ENCODE measurements at regions not wholly inside any gene's neighbourhood (a gene's known extent, or its start where the extent isn't known, plus 50 kb on each side); places are given as distances from the start of the nearest gene placed in this dataset.
"Not testable (repeated sequence)": the region's sequence is repeated elsewhere in the genome, so short reads cannot be mapped to it uniquely, and the experiment has no call there.

- no peak overlapping the region for H3K27ac ChIP-seq (ENCODE audit: low read depth in 1 of 2, low read length in 1 of 2)
- DNase-seq (ENCODE audit: low read depth in 6 of 9, low spot score in 9 of 9) = no peak
- 90% methylated on average over 2 of the region's 2 CpGs for WGBS
- H3K36me3 ChIP-seq (ENCODE audit: control insufficient read depth in 2 of 2, insufficient read depth in 2 of 2, low read length in 1 of 2) = no peaks in the 10 kb centered on the region
- no peak overlapping the region for H3K4me3 ChIP-seq (ENCODE audit: low read length in 2 of 2)
- no peaks in the 10 kb centered on the region for H3K9me3 ChIP-seq (ENCODE audit: control insufficient read depth in 2 of 2, insufficient read depth in 1 of 2, low read length in 1 of 2)
- no peaks in the 10 kb centered on the region for H3K4me1 ChIP-seq (ENCODE audit: control insufficient read depth in 2 of 2, insufficient read depth in 2 of 2, low read length in 2 of 2)
- H3K27me3 ChIP-seq (ENCODE audit: control insufficient read depth in 2 of 2, insufficient read depth in 1 of 2, low read length in 1 of 2) = no peaks in the 10 kb centered on the region
Observed at GRCh38 chr7:8871716-8872115, 438.3 kb downstream of the NXPH1 start.

- no peaks in the 10 kb centered on the region for H3K36me3 ChIP-seq (ENCODE audit: control insufficient read depth in 2 of 2, insufficient read depth in 2 of 2, low read length in 1 of 2)
- 85% methylated on average over 2 of the region's 2 CpGs for WGBS
- H3K4me1 ChIP-seq (ENCODE audit: control insufficient read depth in 2 of 2, insufficient read depth in 2 of 2, low read length in 2 of 2) = no peaks in the 10 kb centered on the region
- no peak overlapping the region for H3K27ac ChIP-seq (ENCODE audit: low read depth in 1 of 2, low read length in 1 of 2)
- no peak overlapping the region for H3K4me3 ChIP-seq (ENCODE audit: low read length in 2 of 2)
- no peaks in the 10 kb centered on the region for H3K9me3 ChIP-seq (ENCODE audit: control insufficient read depth in 2 of 2, insufficient read depth in 1 of 2, low read length in 1 of 2)
- no peaks in the 10 kb centered on the region for H3K27me3 ChIP-seq (ENCODE audit: control insufficient read depth in 2 of 2, insufficient read depth in 1 of 2, low read length in 1 of 2)
- no peak for DNase-seq (ENCODE audit: low read depth in 6 of 9, low spot score in 9 of 9)
Observed at GRCh38 chr7:8881916-8882315, 448.5 kb downstream of the NXPH1 start.

GRCh38 chr7:8885480-8886000 lies 452.1 kb downstream of the NXPH1 start:
- Histone ChIP-seq H3K4me3 (ENCODE audit: low read length in 2 of 2) (no peak overlapping the region), H3K27ac (ENCODE audit: low read depth in 1 of 2, low read length in 1 of 2) (no peak overlapping the region), H3K27me3 (ENCODE audit: control insufficient read depth in 2 of 2, insufficient read depth in 1 of 2, low read length in 1 of 2) (no peaks in the 10 kb centered on the region), H3K9me3 (ENCODE audit: control insufficient read depth in 2 of 2, insufficient read depth in 1 of 2, low read length in 1 of 2) (no peaks in the 10 kb centered on the region), H3K36me3 (ENCODE audit: control insufficient read depth in 2 of 2, insufficient read depth in 2 of 2, low read length in 1 of 2) (no peaks in the 10 kb centered on the region), H3K4me1 (ENCODE audit: control insufficient read depth in 2 of 2, insufficient read depth in 2 of 2, low read length in 2 of 2) (no peaks in the 10 kb centered on the region)
- no peak for DNase-seq (ENCODE audit: low read depth in 6 of 9, low spot score in 9 of 9)

- 96% methylated on average over 30 of the region's 30 CpGs for WGBS
- not testable (repeated sequence) for DNase-seq (ENCODE audit: low read depth in 6 of 9, low spot score in 9 of 9)
Observed at GRCh38 chr7:8890346-8890745, 456.9 kb downstream of the NXPH1 start.

GRCh38 chr7:8893775-8894174 lies 460.4 kb downstream of the NXPH1 start:
- 62% methylated on average over 2 of the region's 2 CpGs for WGBS
- no peak overlapping the region for H3K4me3 ChIP-seq (ENCODE audit: low read length in 2 of 2)
- peaks cover 0 to 2% of the 10 kb centered on the region in 2 donors for H3K9me3 ChIP-seq (ENCODE audit: control insufficient read depth in 2 of 2, insufficient read depth in 1 of 2, low read length in 1 of 2)
- no peaks in the 10 kb centered on the region for H3K36me3 ChIP-seq (ENCODE audit: control insufficient read depth in 2 of 2, insufficient read depth in 2 of 2, low read length in 1 of 2)
- H3K4me1 ChIP-seq (ENCODE audit: control insufficient read depth in 2 of 2, insufficient read depth in 2 of 2, low read length in 2 of 2) = no peaks in the 10 kb centered on the region
- no peaks in the 10 kb centered on the region for H3K27me3 ChIP-seq (ENCODE audit: control insufficient read depth in 2 of 2, insufficient read depth in 1 of 2, low read length in 1 of 2)
- DNase-seq (ENCODE audit: low read depth in 6 of 9, low spot score in 9 of 9) = no peak
- no peak overlapping the region for H3K27ac ChIP-seq (ENCODE audit: low read depth in 1 of 2, low read length in 1 of 2)

More at GRCh38 chr7:8890346-8890745, 456.9 kb downstream of the NXPH1 start:
- not testable (repeated sequence) for H3K4me1 ChIP-seq (ENCODE audit: control insufficient read depth in 2 of 2, insufficient read depth in 2 of 2, low read length in 2 of 2); H3K4me3 ChIP-seq (ENCODE audit: low read length in 2 of 2); H3K9me3 ChIP-seq (ENCODE audit: control insufficient read depth in 2 of 2, insufficient read depth in 1 of 2, low read length in 1 of 2); H3K27ac ChIP-seq (ENCODE audit: low read depth in 1 of 2, low read length in 1 of 2); H3K27me3 ChIP-seq (ENCODE audit: control insufficient read depth in 2 of 2, insufficient read depth in 1 of 2, low read length in 1 of 2); H3K36me3 ChIP-seq (ENCODE audit: control insufficient read depth in 2 of 2, insufficient read depth in 2 of 2, low read length in 1 of 2)

- Histone ChIP-seq H3K4me1 (ENCODE audit: control insufficient read depth in 2 of 2, insufficient read depth in 2 of 2, low read length in 2 of 2) (no peaks in the 10 kb centered on the region), H3K27me3 (ENCODE audit: control insufficient read depth in 2 of 2, insufficient read depth in 1 of 2, low read length in 1 of 2) (no peaks in the 10 kb centered on the region), H3K9me3 (ENCODE audit: control insufficient read depth in 2 of 2, insufficient read depth in 1 of 2, low read length in 1 of 2) (no peaks in the 10 kb centered on the region), H3K27ac (ENCODE audit: low read depth in 1 of 2, low read length in 1 of 2) (no peak overlapping the region), H3K4me3 (ENCODE audit: low read length in 2 of 2) (no peak overlapping the region), H3K36me3 (ENCODE audit: control insufficient read depth in 2 of 2, insufficient read depth in 2 of 2, low read length in 1 of 2) (no peaks in the 10 kb centered on the region)
- WGBS = 90% methylated on average over 6 of the region's 6 CpGs
- DNase-seq (ENCODE audit: low read depth in 6 of 9, low spot score in 9 of 9) = no peak
Observed at GRCh38 chr7:8906396-8907075, 473.1 kb downstream of the NXPH1 start.

- no peak for DNase-seq (ENCODE audit: low read depth in 6 of 9, low spot score in 9 of 9)
- WGBS = 35% methylated on average over 1 of the region's 1 CpG
- no peak overlapping the region for H3K4me3 ChIP-seq (ENCODE audit: low read length in 2 of 2)
- no peaks in the 10 kb centered on the region for H3K4me1 ChIP-seq (ENCODE audit: control insufficient read depth in 2 of 2, insufficient read depth in 2 of 2, low read length in 2 of 2)
- no peak overlapping the region for H3K27ac ChIP-seq (ENCODE audit: low read depth in 1 of 2, low read length in 1 of 2)
- H3K36me3 ChIP-seq (ENCODE audit: control insufficient read depth in 2 of 2, insufficient read depth in 2 of 2, low read length in 1 of 2) = no peaks in the 10 kb centered on the region
- no peaks in the 10 kb centered on the region for H3K9me3 ChIP-seq (ENCODE audit: control insufficient read depth in 2 of 2, insufficient read depth in 1 of 2, low read length in 1 of 2)
- H3K27me3 ChIP-seq (ENCODE audit: control insufficient read depth in 2 of 2, insufficient read depth in 1 of 2, low read length in 1 of 2) = no peaks in the 10 kb centered on the region
Observed at GRCh38 chr7:8908889-8909288, 475.5 kb downstream of the NXPH1 start.

- no peak for DNase-seq (ENCODE audit: low read depth in 6 of 9, low spot score in 9 of 9)
- H3K27ac ChIP-seq (ENCODE audit: low read depth in 1 of 2, low read length in 1 of 2) = no peak overlapping the region
- 70% methylated on average over 2 of the region's 2 CpGs for WGBS
- H3K4me3 ChIP-seq (ENCODE audit: low read length in 2 of 2) = no peak overlapping the region
- H3K4me1 ChIP-seq (ENCODE audit: control insufficient read depth in 2 of 2, insufficient read depth in 2 of 2, low read length in 2 of 2) = no peaks in the 10 kb centered on the region
- no peaks in the 10 kb centered on the region for H3K9me3 ChIP-seq (ENCODE audit: control insufficient read depth in 2 of 2, insufficient read depth in 1 of 2, low read length in 1 of 2)
- H3K36me3 ChIP-seq (ENCODE audit: control insufficient read depth in 2 of 2, insufficient read depth in 2 of 2, low read length in 1 of 2) = no peaks in the 10 kb centered on the region
- H3K27me3 ChIP-seq (ENCODE audit: control insufficient read depth in 2 of 2, insufficient read depth in 1 of 2, low read length in 1 of 2) = no peaks in the 10 kb centered on the region
Observed at GRCh38 chr7:8913682-8914081, 480.3 kb downstream of the NXPH1 start.

- Histone ChIP-seq H3K4me3 (ENCODE audit: low read length in 2 of 2) (no peak overlapping the region), H3K27me3 (ENCODE audit: control insufficient read depth in 2 of 2, insufficient read depth in 1 of 2, low read length in 1 of 2) (no peaks in the 10 kb centered on the region), H3K9me3 (ENCODE audit: control insufficient read depth in 2 of 2, insufficient read depth in 1 of 2, low read length in 1 of 2) (no peaks in the 10 kb centered on the region), H3K36me3 (ENCODE audit: control insufficient read depth in 2 of 2, insufficient read depth in 2 of 2, low read length in 1 of 2) (no peaks in the 10 kb centered on the region), H3K27ac (ENCODE audit: low read depth in 1 of 2, low read length in 1 of 2) (no peak overlapping the region), H3K4me1 (ENCODE audit: control insufficient read depth in 2 of 2, insufficient read depth in 2 of 2, low read length in 2 of 2) (no peaks in the 10 kb centered on the region)
- WGBS = 40% methylated on average over 1 of the region's 1 CpG
- DNase-seq (ENCODE audit: low read depth in 6 of 9, low spot score in 9 of 9) = no peak
Observed at GRCh38 chr7:8921807-8922206, 488.4 kb downstream of the NXPH1 start.
